IPS-NIHi11 (cell line): ENCODE measurements at regions not wholly inside any gene's neighbourhood (a gene's known extent, or its start where the extent isn't known, plus 50 kb on each side); places are given as distances from the start of the nearest gene placed in this dataset.

ENCODE experiments used
- DNase-seq: peaks from one replicate; pipeline ENCODE4 v3.0.0; 2012; ENCODE audit warnings: mixed read lengths, low spot score

DNA sequence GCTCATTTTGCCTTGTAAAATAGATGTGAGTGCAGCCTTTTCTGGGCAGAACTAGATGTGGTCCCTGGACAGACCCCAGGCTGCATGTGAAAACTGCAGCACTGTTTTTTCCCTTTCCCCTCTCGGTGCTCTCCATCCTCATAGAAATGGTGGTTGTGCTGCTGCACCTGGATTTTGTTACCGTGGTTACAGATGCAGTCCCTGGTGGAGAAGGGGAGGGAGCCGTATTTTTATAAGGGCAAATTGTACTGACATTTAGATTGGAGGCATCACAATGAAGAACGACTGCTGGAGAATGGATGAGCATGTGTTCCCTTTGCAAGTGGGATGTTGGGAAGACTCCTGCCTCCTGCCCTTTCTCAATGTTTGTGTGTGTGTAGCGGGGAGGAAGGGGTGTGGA lies 469.9 kb downstream of the CCSER2 start:
- no peak for DNase-seq

DNA sequence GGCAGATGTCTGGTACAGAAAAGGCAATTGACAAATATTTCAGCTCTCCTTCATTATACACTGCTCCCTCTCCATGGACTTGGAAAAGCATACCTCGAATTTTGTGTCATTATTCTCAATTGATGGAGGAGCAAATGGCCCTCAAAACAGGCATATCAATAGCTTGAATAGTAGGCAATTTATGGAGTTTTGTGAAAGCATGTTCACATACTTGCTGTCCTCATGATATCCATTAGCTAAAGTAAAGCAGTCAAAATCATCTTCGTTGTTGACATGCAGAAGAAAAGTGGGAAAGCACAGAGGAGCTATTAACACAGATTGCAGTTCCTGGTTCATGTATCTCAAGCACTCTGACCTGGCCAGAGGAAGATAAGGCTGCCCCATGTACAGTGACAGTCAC lies 472.8 kb downstream of the CCSER2 start:
- no peak for DNase-seq

DNA sequence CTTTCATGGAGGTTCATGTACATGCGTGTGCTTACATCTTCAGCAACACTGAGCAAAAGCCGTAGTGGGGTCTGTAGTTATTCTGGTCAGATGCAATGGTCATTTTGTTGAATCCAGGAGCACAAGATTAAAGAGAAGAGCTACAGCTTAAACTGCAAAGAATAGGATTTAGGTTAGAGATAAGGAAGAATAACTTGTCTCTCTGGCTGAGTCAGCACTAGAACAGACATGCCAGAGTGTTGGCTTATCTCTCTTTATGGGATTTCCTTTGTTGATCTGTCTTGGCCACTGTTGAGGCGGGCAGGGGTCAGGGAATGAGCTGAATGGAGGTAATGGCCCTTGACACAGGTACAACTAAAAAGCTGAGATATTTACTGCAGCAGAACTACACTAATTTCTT lies 473.5 kb downstream of the CCSER2 start:
- no peak for DNase-seq

DNA sequence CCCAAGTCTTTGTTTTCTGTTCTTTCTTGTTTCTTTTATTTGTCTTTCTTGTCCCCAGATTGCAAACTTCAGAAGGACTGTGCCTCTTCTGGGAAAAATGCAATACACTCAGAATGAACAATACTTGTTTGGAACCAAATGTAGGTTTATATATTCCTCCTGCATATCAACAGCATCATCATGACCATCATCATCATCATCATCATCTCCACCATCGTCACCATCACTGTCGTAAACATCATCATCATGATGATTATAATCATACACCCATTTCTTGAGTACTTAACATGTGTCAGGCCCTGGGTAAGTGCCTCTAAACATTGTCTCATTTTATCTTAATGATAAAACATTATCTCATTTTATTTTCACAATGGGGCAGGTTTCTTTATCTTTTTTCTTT lies 476.8 kb downstream of the CCSER2 start:
- DNase-seq, result no peak

DNA sequence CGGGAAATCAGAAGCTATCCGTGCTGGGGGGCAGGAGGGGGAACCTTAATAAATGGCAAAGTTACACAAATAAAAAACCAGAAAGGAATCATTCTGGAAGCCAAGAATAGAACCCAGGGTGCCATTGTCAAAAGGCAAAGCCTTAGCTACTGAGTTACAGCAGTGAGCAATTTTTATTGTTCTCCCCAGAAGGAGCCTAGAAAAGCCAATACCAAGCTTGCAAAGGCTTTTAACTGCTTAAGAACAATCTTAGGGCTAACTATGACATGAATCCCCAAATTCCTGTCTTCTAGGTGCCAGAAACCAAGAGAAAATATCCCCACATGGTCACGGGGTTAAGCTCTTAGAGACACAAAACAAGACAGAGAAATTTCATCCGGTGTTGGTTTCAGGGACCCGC lies 482.7 kb downstream of the CCSER2 start:
- no peak for DNase-seq

DNA sequence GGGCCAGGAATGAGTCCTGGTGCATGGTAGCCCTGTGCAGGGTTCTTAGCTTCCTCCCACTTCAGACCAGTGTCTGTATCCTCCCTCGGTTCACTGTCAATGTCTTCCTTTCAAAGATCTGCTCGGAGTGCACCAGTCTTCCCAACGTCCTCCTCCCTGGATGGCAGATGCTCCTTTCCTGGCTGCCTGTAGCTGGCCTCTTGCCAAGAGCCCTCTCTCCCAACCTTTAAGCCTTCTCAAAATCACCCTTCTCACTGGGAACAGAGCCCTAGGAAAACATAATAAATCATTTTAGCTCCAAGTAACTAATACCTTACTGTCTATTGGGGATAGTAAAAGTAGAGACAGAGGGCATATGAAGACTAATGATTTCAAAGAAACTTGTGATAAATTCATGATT lies 490.6 kb downstream of the CCSER2 start:
- no peak for DNase-seq

DNA sequence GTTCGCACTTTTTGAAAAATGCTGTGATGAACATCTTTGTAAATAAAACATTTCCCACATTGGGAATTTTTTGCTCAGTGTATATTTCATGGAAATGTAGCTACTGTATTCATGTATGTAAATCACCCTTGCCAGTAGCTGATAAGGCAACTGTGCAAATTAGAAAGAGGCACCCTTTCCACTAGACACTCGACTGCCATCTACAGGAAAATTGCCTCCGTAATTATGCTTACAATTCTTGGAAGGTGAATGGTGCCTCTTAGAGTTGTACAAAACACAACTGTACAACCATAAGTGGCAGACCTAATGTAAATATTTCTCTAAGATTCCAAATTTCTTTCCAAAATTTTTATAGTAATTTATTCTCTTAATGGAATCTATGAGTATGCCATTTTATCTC lies 491.7 kb downstream of the CCSER2 start:
- DNase-seq, result no peak

DNA sequence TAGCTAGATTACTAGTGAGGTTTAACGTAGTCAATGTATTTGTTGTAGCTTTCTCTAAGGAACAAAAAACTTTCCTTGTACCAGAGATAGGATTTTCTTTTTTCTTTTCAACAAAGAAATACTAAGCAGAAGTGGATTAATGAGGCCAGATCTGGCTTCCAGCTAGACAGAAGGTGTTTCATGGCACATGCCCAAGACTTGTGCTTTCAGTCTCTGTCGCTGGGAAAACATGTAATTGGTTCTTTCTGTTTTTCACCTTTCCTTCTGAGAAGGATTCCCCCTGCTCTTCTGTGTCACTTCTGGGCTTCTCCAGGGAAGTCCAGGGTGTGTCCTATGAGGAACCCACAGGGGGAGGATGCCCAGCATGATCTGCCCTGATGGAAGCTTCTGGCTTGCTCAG lies 492.2 kb downstream of the CCSER2 start:
- DNase-seq, result no peak

DNA sequence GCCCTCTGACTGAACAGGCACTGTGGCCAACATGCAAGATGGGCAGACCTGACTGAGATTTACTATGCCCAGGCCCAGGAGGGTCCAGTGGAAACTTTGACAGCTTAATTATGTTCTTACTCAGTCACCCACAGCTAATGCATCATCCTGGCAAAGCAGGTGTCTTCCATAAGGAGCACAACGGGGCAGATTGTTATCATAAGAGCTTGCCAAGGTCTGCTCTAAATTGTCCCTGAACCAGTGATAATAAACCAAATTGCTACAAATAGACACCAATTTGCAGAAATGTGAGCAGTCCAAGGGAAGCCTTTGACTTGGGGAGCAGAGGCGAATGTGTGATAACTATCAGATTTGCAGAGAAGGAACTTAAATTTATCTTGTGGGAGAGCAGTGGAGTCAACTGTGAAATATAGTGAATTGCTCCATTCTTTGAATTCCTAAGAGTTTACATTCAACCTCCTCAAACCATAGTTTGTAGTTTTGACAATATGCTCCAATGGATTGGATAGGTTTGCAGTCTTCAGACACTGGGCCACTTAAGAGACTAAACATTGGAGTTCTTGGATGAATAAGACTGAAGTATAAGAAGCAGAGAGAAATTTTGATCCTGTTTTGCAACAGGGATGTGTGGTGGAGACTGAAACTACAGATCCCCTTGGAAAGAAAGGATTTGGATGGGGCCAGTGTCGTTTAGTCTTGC lies 494.7 kb downstream of the CCSER2 start:
- DNase-seq, result no peak

DNA sequence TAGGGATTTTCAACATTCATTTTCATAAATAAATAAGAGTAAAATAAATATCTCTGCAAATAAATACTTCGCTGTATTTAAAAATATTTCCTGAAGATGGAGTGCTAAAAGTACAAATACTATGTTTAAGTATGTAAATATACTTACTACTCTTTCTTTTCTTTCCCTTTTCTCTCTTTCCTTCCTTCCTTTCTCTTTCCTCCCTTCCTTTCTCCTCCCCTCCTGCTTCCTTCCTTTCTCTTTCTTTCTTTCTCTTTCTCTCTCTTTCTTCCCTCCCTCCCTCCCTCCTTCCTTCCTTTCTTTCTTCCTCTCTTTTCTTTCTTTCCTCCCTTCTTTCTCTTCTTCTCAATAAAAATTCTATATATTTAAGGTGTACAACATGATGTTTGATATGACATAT lies 496.1 kb downstream of the CCSER2 start:
- no peak for DNase-seq

DNA sequence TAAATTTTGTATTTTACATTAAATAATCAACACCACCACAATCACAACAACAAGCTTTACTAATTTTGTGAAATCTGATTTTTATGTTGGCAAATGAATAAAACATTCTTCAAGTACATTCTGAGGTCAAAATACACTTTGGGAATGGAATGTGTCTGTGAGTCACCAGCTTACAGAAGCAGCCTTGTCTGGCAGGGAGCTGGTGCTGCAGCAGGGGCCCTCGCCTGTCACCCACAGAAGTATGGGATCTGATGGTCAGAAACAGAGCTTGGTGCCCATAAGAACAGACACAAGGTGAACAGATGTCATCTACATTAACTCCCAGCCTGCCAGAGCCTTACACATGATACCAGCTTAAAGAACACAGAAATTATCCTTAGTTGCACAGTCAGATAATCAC lies 496.9 kb downstream of the CCSER2 start:
- no peak for DNase-seq

DNA sequence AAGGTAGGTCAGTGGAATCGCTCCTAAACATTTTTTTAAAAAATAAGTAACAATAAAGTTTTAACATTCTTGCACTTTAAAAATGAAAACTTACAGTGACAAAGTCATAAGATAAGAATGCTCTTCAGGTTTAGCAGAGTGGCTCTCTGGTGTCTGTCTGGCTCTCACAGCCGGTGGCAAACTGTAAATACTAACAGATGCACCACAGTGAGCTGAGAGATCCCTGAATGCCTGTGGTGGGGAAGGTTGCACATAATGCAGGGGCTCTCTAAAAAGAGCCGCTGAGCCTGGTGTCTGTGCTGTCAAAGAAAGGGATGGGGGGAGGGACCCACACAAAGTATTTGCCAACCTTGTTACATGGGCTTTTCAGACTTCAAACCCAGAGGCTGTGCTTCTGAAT lies 498.3 kb downstream of the CCSER2 start:
- DNase-seq, result peak; percentile 42

DNA sequence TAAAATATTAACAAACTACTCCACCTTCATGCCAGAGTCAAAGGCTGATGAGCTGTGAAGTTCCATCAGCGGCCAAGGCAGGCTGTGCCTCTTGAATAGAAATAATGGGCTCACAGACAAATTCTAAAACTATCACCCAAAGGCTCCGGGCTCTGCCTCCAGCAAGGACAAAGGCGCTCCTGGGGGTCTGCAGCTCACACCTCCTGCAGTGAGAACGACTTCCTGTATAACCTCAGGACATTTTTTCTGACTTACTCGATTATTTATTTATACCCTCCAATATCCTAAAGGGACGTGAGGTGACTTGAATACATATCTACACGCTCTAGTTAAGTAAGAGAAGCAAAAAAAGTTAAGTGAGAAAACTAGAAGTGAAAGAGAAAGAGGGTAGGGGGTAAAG lies 500.7 kb downstream of the CCSER2 start:
- no peak for DNase-seq

DNA sequence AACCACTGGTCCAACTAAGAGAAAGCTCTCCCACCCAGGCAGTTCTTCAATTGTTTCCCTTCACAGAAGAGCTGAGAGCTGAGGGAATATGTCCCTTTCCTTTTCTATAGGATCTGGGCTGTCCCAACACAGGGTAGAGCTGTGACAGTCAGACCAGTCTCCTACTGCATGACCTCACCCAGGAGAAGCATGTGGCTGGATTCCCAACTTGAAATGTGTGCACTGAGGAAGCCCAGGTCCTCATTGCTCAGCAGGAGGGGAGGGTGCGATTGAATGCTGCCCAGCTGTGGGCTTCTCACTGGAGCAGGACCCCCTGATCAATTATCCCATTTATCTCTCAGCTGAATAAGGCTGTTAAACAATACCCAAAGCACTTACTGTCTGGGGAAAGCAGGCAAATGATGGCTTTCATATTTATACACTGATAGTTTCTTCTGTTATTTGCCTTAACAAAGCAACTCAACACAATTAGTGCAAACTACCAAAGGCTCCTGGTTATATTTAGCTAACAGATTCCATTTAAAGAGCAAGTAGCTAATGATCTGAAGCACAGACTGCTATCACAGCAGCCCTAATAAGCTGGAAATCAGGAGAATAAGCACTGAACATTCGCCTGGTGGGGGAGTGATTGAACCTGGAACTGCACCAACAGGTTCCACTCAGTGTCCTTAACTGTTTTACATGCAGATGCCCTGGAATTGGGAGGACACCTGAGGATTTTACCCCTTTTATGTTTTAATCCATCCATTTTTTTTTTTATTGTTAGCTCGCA lies 508.8 kb downstream of the CCSER2 start:
- DNase-seq, result no peak

DNA sequence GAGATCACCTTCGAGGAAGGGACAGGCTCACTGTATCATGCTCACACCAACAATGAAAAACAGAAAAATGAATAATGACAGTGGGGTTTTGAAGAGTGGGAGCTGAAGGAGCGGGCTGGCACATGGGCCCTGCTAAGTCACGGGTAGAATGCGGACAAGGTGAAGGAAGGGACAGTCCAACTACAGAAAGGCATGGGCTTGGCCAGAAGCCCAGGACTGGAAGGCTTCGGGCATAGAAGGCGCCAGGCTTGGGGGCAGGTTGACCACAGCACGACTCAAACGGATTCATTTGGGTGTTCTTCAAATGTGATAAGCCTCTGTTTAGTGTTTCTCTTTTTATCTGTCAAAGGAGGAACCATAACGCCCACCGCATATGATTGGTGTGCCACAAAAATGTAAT lies 509.5 kb downstream of the CCSER2 start:
- no peak for DNase-seq

DNA sequence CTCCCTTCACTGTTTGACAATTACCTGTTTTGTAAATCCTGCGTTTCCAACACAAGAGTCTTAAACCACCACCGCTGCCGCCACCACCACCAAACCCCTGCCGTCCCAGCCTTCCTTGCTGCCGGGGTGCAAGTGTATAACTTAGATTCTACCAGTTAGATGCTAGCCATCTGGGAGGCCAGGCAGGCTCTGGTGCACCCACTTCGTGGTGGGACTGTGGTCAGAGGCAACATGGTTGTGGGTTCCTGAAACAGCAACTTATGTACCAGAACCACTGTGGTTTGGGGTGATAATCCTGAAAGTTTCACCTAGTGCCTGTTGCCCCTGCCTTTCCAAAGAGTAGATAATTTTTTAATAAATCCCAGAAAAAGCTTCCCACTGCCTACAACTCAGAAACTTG lies 510.5 kb downstream of the CCSER2 start:
- no peak for DNase-seq

DNA sequence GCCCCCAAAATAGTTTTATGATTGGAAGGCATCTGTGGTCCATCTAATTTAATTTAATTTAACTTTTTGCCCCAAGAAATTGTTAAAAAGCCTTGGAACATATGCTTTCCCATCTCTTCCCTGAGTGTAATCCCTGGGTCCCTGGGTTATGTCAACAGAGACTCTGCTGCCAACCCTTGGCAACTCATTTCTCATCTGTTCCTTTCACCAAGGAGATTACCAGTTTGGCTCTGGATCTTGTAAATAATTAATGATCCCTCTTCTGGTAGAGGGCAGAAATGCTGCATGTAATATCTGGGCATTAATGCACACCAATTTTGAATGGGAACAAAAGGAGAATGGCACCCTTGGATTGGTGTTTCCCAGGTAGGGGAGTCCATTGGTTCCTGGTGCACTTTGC lies 514.2 kb downstream of the CCSER2 start:
- no peak for DNase-seq

DNA sequence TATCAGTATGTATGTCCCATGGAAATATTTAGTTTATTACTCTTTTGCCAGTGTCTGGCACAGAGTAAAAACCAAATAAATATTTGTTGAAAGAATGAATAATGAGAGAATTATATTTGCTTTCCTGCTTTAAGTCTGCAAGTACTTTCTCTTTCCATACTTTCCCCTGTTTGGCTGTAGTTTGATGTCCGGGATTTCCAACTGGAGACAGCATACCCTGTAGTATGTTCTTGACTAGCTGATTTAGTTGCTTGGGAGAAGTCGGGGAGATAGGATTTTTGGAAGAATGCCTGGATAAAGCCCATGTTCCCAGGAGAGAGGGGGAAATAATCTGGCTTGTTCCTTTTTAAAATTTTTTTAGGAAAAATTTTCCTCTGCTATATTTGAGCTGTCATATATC lies 516.1 kb downstream of the CCSER2 start:
- no peak for DNase-seq

DNA sequence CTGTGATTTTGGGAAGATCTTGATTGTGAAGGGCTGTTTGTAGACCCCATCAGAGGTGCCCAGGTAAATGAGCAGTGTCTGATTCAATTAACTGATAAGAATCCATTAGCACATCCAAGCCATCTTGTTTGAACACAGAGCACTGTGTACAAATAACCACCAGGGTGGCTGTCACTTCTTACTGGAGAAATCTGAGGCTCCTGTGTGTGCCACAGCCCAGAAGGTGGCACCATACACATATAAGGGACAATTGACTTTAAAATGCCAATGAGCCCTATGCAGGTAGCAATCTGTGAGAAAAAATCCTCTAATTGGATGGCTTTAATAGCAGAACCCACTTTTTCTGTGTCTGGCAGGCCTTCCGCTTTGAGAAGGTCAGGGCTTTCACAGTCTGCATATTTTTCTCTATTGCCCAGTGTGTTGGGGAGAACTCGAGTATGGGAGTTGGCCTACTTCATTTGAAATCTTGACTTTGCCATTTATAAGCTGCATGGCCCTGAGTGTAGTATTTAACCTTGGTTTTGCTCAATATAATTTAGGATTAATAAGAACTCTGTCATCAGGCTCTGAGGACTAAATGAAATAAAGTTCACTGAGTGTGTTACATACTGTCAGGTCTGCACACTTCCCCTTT lies 517.4 kb downstream of the CCSER2 start:
- DNase-seq, result peak; percentile 29

DNA sequence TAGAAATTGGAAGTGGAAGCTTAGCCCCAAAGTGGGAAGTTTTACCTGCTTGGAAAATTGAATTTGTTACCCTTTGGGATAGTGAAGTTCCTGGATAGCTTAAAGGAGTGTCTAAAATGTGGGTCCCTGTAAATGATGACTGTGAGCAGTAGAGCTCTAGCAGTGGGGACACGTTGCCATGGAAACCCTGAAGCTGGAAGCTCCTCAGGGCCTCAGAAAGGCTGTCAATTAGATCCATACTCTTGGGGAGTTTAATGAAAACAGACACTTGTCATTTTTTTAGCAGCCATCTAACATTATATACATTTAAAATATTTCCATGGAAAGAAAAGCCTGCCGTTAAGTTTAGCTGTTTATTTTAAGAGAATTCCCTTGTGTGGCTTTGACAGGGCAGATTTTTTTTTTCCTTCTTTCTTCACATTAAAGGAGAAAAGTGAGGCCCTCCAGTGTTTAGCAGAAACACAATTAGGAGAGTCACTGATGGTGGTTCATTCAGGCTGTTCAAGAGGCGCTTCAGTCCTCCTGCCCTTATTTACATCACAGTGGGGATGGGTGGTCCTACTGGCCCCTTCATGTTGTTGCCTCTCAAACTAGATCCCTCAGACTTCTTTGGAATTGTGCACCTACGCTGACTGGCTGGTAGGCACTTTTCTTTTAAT lies 518.4 kb downstream of the CCSER2 start:
- no peak for DNase-seq

DNA sequence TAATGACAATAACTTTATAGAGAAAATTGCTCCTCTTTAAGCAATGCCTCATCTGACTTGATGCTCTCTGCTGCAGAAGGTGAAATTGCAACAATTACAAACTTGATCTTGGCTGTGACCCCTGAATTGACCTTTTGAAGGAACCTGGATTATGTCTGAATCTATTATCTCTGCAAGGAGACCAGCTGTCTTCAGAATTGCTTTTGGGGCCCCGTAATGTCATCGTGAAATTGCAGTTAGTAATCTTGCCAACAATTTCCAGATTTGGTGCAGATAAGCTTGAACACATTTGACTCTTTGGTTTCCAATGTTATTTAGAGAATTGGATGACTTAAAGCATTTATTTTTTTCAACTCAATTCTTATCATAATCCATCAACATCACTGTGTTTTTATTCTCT lies 520.6 kb downstream of the CCSER2 start:
- no peak for DNase-seq

DNA sequence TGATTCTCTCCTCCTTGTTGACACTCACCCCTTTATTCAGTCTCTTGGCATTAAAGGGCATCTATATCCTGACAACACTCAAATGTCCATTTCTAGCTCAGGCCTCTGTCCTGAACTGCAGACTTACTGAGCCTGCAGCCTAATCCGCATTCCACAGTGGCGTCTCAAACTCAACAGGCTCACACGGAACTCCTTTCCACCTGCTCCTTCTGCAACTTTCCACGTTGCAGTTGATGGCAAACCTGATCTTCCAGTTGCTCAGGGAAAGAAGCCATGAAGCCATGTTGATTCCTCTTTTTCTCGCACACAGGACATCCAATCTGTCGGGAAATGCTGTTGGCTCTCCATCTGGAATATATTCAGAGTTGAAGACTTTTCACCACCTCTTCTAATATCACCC lies 522.4 kb downstream of the CCSER2 start:
- DNase-seq, result no peak

DNA sequence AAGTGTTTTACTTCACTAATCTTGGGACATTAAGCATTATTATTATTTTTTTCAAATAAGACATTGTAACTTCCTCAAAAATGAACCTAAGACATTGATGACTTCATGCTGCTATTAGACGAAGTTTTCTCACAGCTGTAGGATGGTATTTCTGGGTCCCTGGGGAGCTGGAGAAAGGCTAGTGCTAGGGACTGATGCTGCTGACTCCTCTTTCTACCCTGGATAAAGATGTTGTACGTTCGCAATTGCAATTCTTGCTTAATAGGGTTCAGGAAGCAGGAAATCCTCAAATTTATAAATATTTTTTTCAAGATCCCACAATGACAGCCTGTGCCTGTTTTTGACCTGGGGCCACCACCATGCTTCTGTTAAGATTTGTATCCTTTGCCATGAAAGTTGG lies 526.0 kb downstream of the CCSER2 start:
- DNase-seq, result no peak
